ENCODE measurements at regions not wholly inside any gene's neighbourhood (a gene's known extent, or its start where the extent isn't known, plus 50 kb on each side); places are given as distances from the start of the nearest gene placed in this dataset.

- no peak for TF ChIP-seq CTCF (optimal IDR thresholded peaks at IDR 0.05 in 1 of 3, IDR thresholded peaks at IDR 0.05 in 1 of 3, conservative IDR thresholded peaks at IDR 0.05 in 1 of 3; ENCODE audit: extremely low read depth in 1 of 3, insufficient read depth in 2 of 3, low read length in 3 of 3)
- no peak for TF ChIP-seq EZH2 (IDR thresholded peaks at IDR 0.05; ENCODE audit: low read length)
Observed at GRCh38 chr3:194023501-194024280, 112.3 kb upstream of the HES1 start.

Data from keratinocyte (primary cell).